ENCODE measurements at regions not wholly inside any gene's neighbourhood (a gene's known extent, or its start where the extent isn't known, plus 50 kb on each side); places are given as distances from the start of the nearest gene placed in this dataset.
"Not testable (repeated sequence)": the region's sequence is repeated elsewhere in the genome, so short reads cannot be mapped to it uniquely, and the experiment has no call there.

- no peak overlapping the region for H3K27ac ChIP-seq
- in situ Hi-C loops (cut with HindIII; ENCODE audit: low pct_ligation_motif_present, low sequenced_read_pairs): no loop called here
- TF ChIP-seq, protein P1, sequence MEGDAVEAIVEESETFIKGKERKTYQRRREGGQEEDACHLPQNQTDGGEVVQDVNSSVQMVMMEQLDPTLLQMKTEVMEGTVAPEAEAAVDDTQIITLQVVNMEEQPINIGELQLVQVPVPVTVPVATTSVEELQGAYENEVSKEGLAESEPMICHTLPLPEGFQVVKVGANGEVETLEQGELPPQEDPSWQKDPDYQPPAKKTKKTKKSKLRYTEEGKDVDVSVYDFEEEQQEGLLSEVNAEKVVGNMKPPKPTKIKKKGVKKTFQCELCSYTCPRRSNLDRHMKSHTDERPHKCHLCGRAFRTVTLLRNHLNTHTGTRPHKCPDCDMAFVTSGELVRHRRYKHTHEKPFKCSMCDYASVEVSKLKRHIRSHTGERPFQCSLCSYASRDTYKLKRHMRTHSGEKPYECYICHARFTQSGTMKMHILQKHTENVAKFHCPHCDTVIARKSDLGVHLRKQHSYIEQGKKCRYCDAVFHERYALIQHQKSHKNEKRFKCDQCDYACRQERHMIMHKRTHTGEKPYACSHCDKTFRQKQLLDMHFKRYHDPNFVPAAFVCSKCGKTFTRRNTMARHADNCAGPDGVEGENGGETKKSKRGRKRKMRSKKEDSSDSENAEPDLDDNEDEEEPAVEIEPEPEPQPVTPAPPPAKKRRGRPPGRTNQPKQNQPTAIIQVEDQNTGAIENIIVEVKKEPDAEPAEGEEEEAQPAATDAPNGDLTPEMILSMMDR (IDR thresholded peaks at IDR 0.05; ENCODE audit: low read depth, low read length, missing control alignments): no peak
- no peaks in the 10 kb centered on the region for H3K27me3 ChIP-seq (replicated peaks)
- no peak for DNase-seq
- H3K4me3 ChIP-seq (ENCODE audit: low read depth, low read length): no peak overlapping the region
- H3K36me3 ChIP-seq (replicated peaks): no peaks in the 10 kb centered on the region
These were observed 148.6 kb upstream of the CNKSR2 start for GRCh38 chrX:21225643-21226042.

- H3K27me3 ChIP-seq (replicated peaks); DNase-seq; H3K27ac ChIP-seq; in situ Hi-C loops (cut with HindIII; ENCODE audit: low pct_ligation_motif_present, low sequenced_read_pairs); H3K36me3 ChIP-seq (replicated peaks); H3K4me3 ChIP-seq (ENCODE audit: low read depth, low read length): not testable (repeated sequence)
These were observed 145.2 kb upstream of the CNKSR2 start for GRCh38 chrX:21228974-21229373.

- Histone ChIP-seq H3K36me3 (replicated peaks) (no peaks in the 10 kb centered on the region), H3K27me3 (replicated peaks) (no peaks in the 10 kb centered on the region), H3K4me3 (ENCODE audit: low read depth, low read length) (no peak overlapping the region), H3K27ac (no peak overlapping the region)
- in situ Hi-C loops (cut with HindIII; ENCODE audit: low pct_ligation_motif_present, low sequenced_read_pairs): no loop called here
- TF ChIP-seq, protein P1 (IDR thresholded peaks at IDR 0.05; ENCODE audit: low read depth, low read length, missing control alignments): no peak
- DNase-seq: no peak
These were observed 119.1 kb upstream of the CNKSR2 start for GRCh38 chrX:21255032-21255618.

GRCh38 chrX:21266949-21267348, 107.3 kb upstream of the CNKSR2 start:
- Histone ChIP-seq H3K4me3 (ENCODE audit: low read depth, low read length) (no peak overlapping the region), H3K36me3 (replicated peaks) (no peaks in the 10 kb centered on the region), H3K27ac (no peak overlapping the region), H3K27me3 (replicated peaks) (no peaks in the 10 kb centered on the region)
- no peak for DNase-seq
- in situ Hi-C loops (cut with HindIII; ENCODE audit: low pct_ligation_motif_present, low sequenced_read_pairs): no loop called here
- TF ChIP-seq, protein P1 (IDR thresholded peaks at IDR 0.05; ENCODE audit: low read depth, low read length, missing control alignments): no peak

- Histone ChIP-seq H3K4me3 (ENCODE audit: low read depth, low read length) (no peak overlapping the region), H3K27me3 (replicated peaks) (no peaks in the 10 kb centered on the region), H3K27ac (no peak overlapping the region), H3K36me3 (replicated peaks) (no peaks in the 10 kb centered on the region)
- TF ChIP-seq, protein P1 (IDR thresholded peaks at IDR 0.05; ENCODE audit: low read depth, low read length, missing control alignments): no peak
- DNase-seq: no peak
- in situ Hi-C loops (cut with HindIII; ENCODE audit: low pct_ligation_motif_present, low sequenced_read_pairs): no loop called here
These were observed 97.3 kb upstream of the CNKSR2 start for GRCh38 chrX:21276736-21277433.

DNA sequence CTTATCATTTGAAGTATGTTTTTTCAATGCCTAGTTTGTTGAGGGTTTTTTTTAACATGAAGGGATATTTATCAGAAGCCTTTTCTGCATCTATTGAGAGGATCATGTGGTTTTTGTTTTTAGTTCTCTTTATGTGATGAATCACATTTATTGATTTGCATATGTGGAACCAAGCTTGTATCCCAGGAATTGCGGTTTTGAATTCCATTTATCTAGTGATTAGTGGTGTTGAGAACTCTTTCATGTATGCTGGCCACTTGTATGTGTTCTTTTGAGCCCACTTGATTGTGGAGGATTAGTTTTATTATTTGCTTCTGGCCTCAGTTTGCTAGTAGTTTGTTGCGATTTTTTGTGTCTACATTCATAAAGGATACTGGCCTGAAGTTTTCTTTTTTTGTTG, 85.0 kb upstream of the CNKSR2 start:
- no peaks in the 10 kb centered on the region for H3K27me3 ChIP-seq (replicated peaks)
- in situ Hi-C loops (cut with HindIII; ENCODE audit: low pct_ligation_motif_present, low sequenced_read_pairs): no loop called here

More for the DNA sequence above, 85.0 kb upstream of the CNKSR2 start:
- Histone ChIP-seq H3K36me3 (replicated peaks) (no peaks in the 10 kb centered on the region), H3K4me3 (ENCODE audit: low read depth, low read length) (no peak overlapping the region), H3K27ac (no peak overlapping the region)
- DNase-seq: no peak
- TF ChIP-seq, protein P1 (IDR thresholded peaks at IDR 0.05; ENCODE audit: low read depth, low read length, missing control alignments): no peak
